Neural progenitor cell (in vitro differentiated cells): ENCODE measurements at regions not wholly inside any gene's neighbourhood (a gene's known extent, or its start where the extent isn't known, plus 50 kb on each side); places are given as distances from the start of the nearest gene placed in this dataset.

ENCODE experiments used
- DNase-seq: peaks from one replicate; pipeline ENCODE4 v3.0.0-alpha.2; 2016; ENCODE audit warnings: low spot score
- H2AFZ ChIP-seq: fragments of 200-600 bp; sonication (generic); replicated peaks from 2 replicates; pipeline ENCODE4 v1.6.1; 2016; ENCODE audit warnings: antibody characterized with exemption
- H3F3A ChIP-seq: fragments of 200-600 bp; sonication (generic); 2 replicates; pipeline ENCODE4 v1.6.1; 2016; ENCODE audit warnings: antibody characterized with exemption, low read depth
- H3K27ac ChIP-seq: fragments of 200-600 bp; sonication (generic); 2 replicates; pipeline ENCODE4 v1.5.1; 2016; ENCODE audit warnings: mild to moderate bottlenecking
- H3K27me3 ChIP-seq: fragments of 200-600 bp; sonication (generic); 2 replicates; pipeline ENCODE4 v1.6.1; 2016; ENCODE audit warnings: mild to moderate bottlenecking, moderate library complexity
- H3K36me3 ChIP-seq: fragments of 200-600 bp; sonication (generic); 2 replicates; pipeline ENCODE4 v1.5.1; 2016
- H3K4me1 ChIP-seq: fragments of 200-600 bp; sonication (generic); 2 replicates; pipeline ENCODE4 v1.6.1; 2016; ENCODE audit warnings: mixed run types
- H3K4me2 ChIP-seq: fragments of 200-600 bp; sonication (generic); 2 replicates; pipeline ENCODE4 v1.6.1; 2016
- H3K4me3 ChIP-seq: fragments of 200-600 bp; sonication (generic); 2 replicates; pipeline ENCODE4 v1.5.1; 2016
- H3K79me2 ChIP-seq: fragments of 200-600 bp; sonication (generic); 2 replicates; pipeline ENCODE4 v1.6.1; 2016; ENCODE audit warnings: low read depth
- H3K9ac ChIP-seq: fragments of 200-600 bp; sonication (generic); 2 replicates; pipeline ENCODE4 v1.6.1; 2016
- H3K9me3 ChIP-seq: fragments of 200-600 bp; sonication (generic); 2 replicates; pipeline ENCODE4 v1.5.1; 2016; ENCODE audit warnings: low read depth
- H4K20me1 ChIP-seq: fragments of 200-600 bp; sonication (generic); 2 replicates; pipeline ENCODE4 v1.6.1; 2016; ENCODE audit warnings: low read depth
- H3K27ac Mint-ChIP-seq: 3 replicates; pipeline ENCODE4 v1.8.0; 2021; ENCODE audit warnings: mixed read lengths
- H3K27me3 Mint-ChIP-seq: 2 replicates; pipeline ENCODE4 v1.8.0; 2022; ENCODE audit warnings: low read depth, mild to moderate bottlenecking, inconsistent platforms, moderate library complexity, mixed read lengths; ENCODE audit not compliant: insufficient read depth
- H3K36me3 Mint-ChIP-seq: 3 replicates; pipeline ENCODE4 v1.8.0; 2021; ENCODE audit warnings: mixed read lengths
- H3K4me1 Mint-ChIP-seq: 3 replicates; pipeline ENCODE4 v1.8.0; 2021; ENCODE audit warnings: mixed read lengths
- H3K4me3 Mint-ChIP-seq: 3 replicates; pipeline ENCODE4 v1.8.0; 2021; ENCODE audit warnings: mild to moderate bottlenecking, moderate library complexity, mixed read lengths
- H3K9me3 Mint-ChIP-seq: 3 replicates; pipeline ENCODE4 v1.8.0; 2020; ENCODE audit warnings: mixed read lengths
- EZH2 ChIP-seq: fragments of 200-600 bp; sonication (generic); IDR thresholded peaks from 2 replicates; pipeline ENCODE4 v1.6.1; 2017; ENCODE audit warnings: antibody characterized with exemption, mild to moderate bottlenecking, moderate library complexity
- EZH2phosphoT487 ChIP-seq: fragments of 200-600 bp; sonication (generic); IDR thresholded peaks from 2 replicates; pipeline ENCODE4 v1.6.1; 2017; ENCODE audit warnings: antibody characterized with exemption
- TF ChIP-seq, protein P1 (sequence below): fragments of 200-600 bp; sonication (generic); IDR thresholded peaks from 2 replicates; pipeline ENCODE4 v1.5.1; 2017; ENCODE audit warnings: antibody characterized with exemption, mild to moderate bottlenecking

- DNase-seq = peak; percentile 53
- no peak overlapping the region for H3K9ac ChIP-seq
- no peak overlapping the region for H3K27ac Mint-ChIP-seq
These were observed 87.7 kb downstream of the MACIR start for GRCh38 chr5:103346162-103346748.

DNA sequence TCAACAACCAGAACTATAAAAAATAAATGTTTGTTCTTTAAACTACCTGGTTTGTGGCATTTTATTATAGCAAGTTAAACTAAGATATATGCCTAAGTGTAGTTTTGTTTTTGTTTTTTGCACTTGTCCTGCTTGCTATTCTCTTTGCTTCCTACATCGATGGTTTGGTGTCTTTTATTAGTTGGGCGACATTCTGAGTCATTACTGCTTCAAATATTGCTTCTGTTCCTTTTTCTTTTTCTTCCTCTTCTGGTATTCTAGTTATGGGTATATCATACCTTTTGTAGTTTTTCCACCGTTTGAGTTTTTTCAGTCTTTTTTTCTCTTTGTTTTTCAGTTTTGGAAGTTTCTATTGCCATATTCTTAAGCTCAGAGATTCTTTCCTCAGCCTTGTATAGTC lies 86.9 kb downstream of the MACIR start:
- peaks cover 6% of the 10 kb centered on the region for H3K9me3 ChIP-seq
- H3K4me1 ChIP-seq = peaks cover 22% of the 10 kb centered on the region
- H3K27me3 ChIP-seq = no peaks in the 10 kb centered on the region
- no peak for DNase-seq
- TF ChIP-seq, protein P1, sequence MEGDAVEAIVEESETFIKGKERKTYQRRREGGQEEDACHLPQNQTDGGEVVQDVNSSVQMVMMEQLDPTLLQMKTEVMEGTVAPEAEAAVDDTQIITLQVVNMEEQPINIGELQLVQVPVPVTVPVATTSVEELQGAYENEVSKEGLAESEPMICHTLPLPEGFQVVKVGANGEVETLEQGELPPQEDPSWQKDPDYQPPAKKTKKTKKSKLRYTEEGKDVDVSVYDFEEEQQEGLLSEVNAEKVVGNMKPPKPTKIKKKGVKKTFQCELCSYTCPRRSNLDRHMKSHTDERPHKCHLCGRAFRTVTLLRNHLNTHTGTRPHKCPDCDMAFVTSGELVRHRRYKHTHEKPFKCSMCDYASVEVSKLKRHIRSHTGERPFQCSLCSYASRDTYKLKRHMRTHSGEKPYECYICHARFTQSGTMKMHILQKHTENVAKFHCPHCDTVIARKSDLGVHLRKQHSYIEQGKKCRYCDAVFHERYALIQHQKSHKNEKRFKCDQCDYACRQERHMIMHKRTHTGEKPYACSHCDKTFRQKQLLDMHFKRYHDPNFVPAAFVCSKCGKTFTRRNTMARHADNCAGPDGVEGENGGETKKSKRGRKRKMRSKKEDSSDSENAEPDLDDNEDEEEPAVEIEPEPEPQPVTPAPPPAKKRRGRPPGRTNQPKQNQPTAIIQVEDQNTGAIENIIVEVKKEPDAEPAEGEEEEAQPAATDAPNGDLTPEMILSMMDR = no peak
- TF ChIP-seq EZH2phosphoT487 (no peak), EZH2 (no peak)
- H3K79me2 ChIP-seq = no peaks in the 10 kb centered on the region
- Mint-ChIP-seq H3K27me3 (no peaks in the 10 kb centered on the region), H3K36me3 (no peaks in the 10 kb centered on the region), H3K4me1 (no peaks in the 10 kb centered on the region), H3K27ac (no peak overlapping the region), H3K9me3 (peaks cover 8% of the 10 kb centered on the region), H3K4me3 (no peak overlapping the region)
- no peak overlapping the region for H3K9ac ChIP-seq
- no peak overlapping the region for H3K4me3 ChIP-seq
- H3K4me2 ChIP-seq = no peak overlapping the region
- H3F3A ChIP-seq = no peaks in the 10 kb centered on the region
- H4K20me1 ChIP-seq = no peaks in the 10 kb centered on the region
- H2AFZ ChIP-seq = no peak overlapping the region
- H3K27ac ChIP-seq = no peak overlapping the region
- H3K36me3 ChIP-seq = no peaks in the 10 kb centered on the region

More at GRCh38 chr5:103346162-103346748, 87.7 kb downstream of the MACIR start:
- Histone ChIP-seq H3K36me3 (no peaks in the 10 kb centered on the region), H3F3A (no peaks in the 10 kb centered on the region), H3K9me3 (peaks cover 6% of the 10 kb centered on the region), H3K79me2 (no peaks in the 10 kb centered on the region), H3K4me2 (peak overlapping the region; percentile 51), H3K27me3 (no peaks in the 10 kb centered on the region), H3K27ac (peak overlapping the region; percentile 5), H4K20me1 (no peaks in the 10 kb centered on the region), H3K4me3 (no peak overlapping the region), H3K4me1 (peaks cover 22% of the 10 kb centered on the region), H2AFZ (peak overlapping the region; percentile 18)
- no peaks in the 10 kb centered on the region for H3K4me1 Mint-ChIP-seq
- no peak overlapping the region for H3K4me3 Mint-ChIP-seq
- H3K27me3 Mint-ChIP-seq = no peaks in the 10 kb centered on the region
- TF ChIP-seq EZH2phosphoT487 = no peak
- no peaks in the 10 kb centered on the region for H3K36me3 Mint-ChIP-seq
- peaks cover 8% of the 10 kb centered on the region for H3K9me3 Mint-ChIP-seq

GRCh38 chr5:103340717-103341388 lies 82.3 kb downstream of the MACIR start:
- Histone ChIP-seq H2AFZ (no peak overlapping the region), H3K79me2 (no peaks in the 10 kb centered on the region), H3K27me3 (no peaks in the 10 kb centered on the region), H3F3A (no peaks in the 10 kb centered on the region), H3K36me3 (no peaks in the 10 kb centered on the region), H3K9ac (no peak overlapping the region), H3K4me1 (peaks cover 4% of the 10 kb centered on the region), H3K4me3 (no peak overlapping the region), H4K20me1 (no peaks in the 10 kb centered on the region), H3K4me2 (no peak overlapping the region), H3K9me3 (peaks cover 6% of the 10 kb centered on the region), H3K27ac (no peak overlapping the region)
- no peak overlapping the region for H3K27ac Mint-ChIP-seq
- no peaks in the 10 kb centered on the region for H3K27me3 Mint-ChIP-seq
- H3K36me3 Mint-ChIP-seq = no peaks in the 10 kb centered on the region
- no peak for DNase-seq
- peaks cover 8% of the 10 kb centered on the region for H3K9me3 Mint-ChIP-seq
- H3K4me3 Mint-ChIP-seq = no peak overlapping the region
- TF ChIP-seq, protein P1 = no peak
- TF ChIP-seq EZH2phosphoT487 (no peak), EZH2 (no peak)
- H3K4me1 Mint-ChIP-seq = no peaks in the 10 kb centered on the region

DNA sequence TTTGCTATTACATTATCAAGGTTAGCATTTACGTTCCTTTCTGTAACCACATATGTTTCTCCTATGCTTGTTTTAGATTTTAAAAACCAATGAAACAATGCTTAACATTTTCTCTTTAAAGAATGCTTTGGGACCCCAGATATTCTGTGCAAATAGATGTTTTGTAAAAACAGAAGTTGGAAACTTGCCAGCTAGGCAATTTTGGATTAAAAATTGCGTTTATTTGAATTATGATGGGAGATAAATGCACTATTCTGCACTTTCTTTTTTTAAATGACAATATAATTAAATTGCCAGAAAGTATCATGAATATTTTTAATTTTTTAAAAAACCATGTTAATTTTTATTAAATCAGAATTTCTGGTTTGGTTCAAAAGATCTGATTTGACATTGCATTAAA lies 81.6 kb downstream of the MACIR start:
- Histone ChIP-seq H2AFZ (no peak overlapping the region), H3K4me1 (no peaks in the 10 kb centered on the region), H3K27me3 (no peaks in the 10 kb centered on the region), H3K27ac (no peak overlapping the region), H3K9me3 (peaks cover 6% of the 10 kb centered on the region), H3K4me2 (no peak overlapping the region), H3F3A (no peaks in the 10 kb centered on the region), H3K79me2 (no peaks in the 10 kb centered on the region), H4K20me1 (no peaks in the 10 kb centered on the region), H3K9ac (no peak overlapping the region), H3K4me3 (no peak overlapping the region), H3K36me3 (no peaks in the 10 kb centered on the region)
- TF ChIP-seq EZH2 = no peak
- TF ChIP-seq EZH2phosphoT487 = no peak
- TF ChIP-seq, protein P1 = no peak
- Mint-ChIP-seq H3K9me3 (peaks cover 8% of the 10 kb centered on the region), H3K36me3 (no peaks in the 10 kb centered on the region), H3K4me3 (no peak overlapping the region), H3K4me1 (no peaks in the 10 kb centered on the region), H3K27ac (no peak overlapping the region), H3K27me3 (no peaks in the 10 kb centered on the region)
- no peak for DNase-seq
